Hepatocyte (in vitro differentiated cells): ENCODE measurements at regions not wholly inside any gene's neighbourhood (a gene's known extent, or its start where the extent isn't known, plus 50 kb on each side); places are given as distances from the start of the nearest gene placed in this dataset.
A peak's percentile ranks its signal among the peaks of the same experiment; 100 is the strongest.

ENCODE experiments used
- DNase-seq: peaks from one replicate; pipeline ENCODE4 v3.0.0-alpha.2; 2016; ENCODE audit warnings: low spot score
- H2AFZ ChIP-seq: fragments of 200-600 bp; sonication (generic); 2 replicates; pipeline ENCODE4 v1.6.0; 2016; ENCODE audit warnings: antibody characterized with exemption, mild to moderate bottlenecking
- H3K27ac ChIP-seq: fragments of 200-600 bp; sonication (generic); 2 replicates; pipeline ENCODE4 v1.5.1; 2016; ENCODE audit warnings: mild to moderate bottlenecking
- H3K27me3 ChIP-seq: fragments of 200-600 bp; sonication (generic); 2 replicates; pipeline ENCODE4 v1.6.1; 2016
- H3K36me3 ChIP-seq: fragments of 200-600 bp; sonication (generic); replicated peaks from 2 replicates; pipeline ENCODE4 v1.5.1; 2016; ENCODE audit warnings: low read depth; ENCODE audit not compliant: insufficient read depth
- H3K4me1 ChIP-seq: fragments of 200-600 bp; sonication (generic); 2 replicates; pipeline ENCODE4 v1.5.1; 2016; ENCODE audit warnings: mild to moderate bottlenecking, moderate library complexity; ENCODE audit not compliant: insufficient read depth
- H3K4me2 ChIP-seq: fragments of 200-600 bp; sonication (generic); 2 replicates; pipeline ENCODE4 v1.6.0; 2016
- H3K4me3 ChIP-seq: fragments of 200-600 bp; sonication (generic); 2 replicates; pipeline ENCODE4 v1.5.1; 2016; ENCODE audit warnings: mild to moderate bottlenecking
- H3K79me2 ChIP-seq: fragments of 200-600 bp; sonication (generic); 2 replicates; pipeline ENCODE4 v1.6.0; 2017; ENCODE audit warnings: mild to moderate bottlenecking
- H3K9me2 ChIP-seq: fragments of 200-600 bp; sonication (generic); replicated peaks from 2 replicates; pipeline ENCODE4 v1.6.0; 2017; ENCODE audit warnings: mild to moderate bottlenecking; ENCODE audit not compliant: insufficient read depth
- H3K9me3 ChIP-seq: fragments of 200-600 bp; sonication (generic); 2 replicates; pipeline ENCODE4 v1.5.1; 2016; ENCODE audit warnings: low read depth, mild to moderate bottlenecking
- H4K20me1 ChIP-seq: fragments of 200-600 bp; sonication (generic); 2 replicates; pipeline ENCODE4 v1.6.0; 2016; ENCODE audit warnings: mild to moderate bottlenecking; ENCODE audit not compliant: insufficient read depth, poor library complexity, severe bottlenecking
- EZH2 ChIP-seq: fragments of 200-600 bp; sonication (generic); IDR thresholded peaks from 2 replicates; pipeline ENCODE4 v1.6.1; 2016; ENCODE audit warnings: antibody characterized with exemption, mild to moderate bottlenecking, borderline replicate concordance
- EZH2phosphoT487 ChIP-seq: fragments of 200-600 bp; sonication (generic); IDR thresholded peaks from one replicate; pipeline ENCODE4 v1.6.1; 2018; ENCODE audit warnings: antibody characterized with exemption, mild to moderate bottlenecking, low read depth, moderate library complexity; ENCODE audit not compliant: unreplicated experiment, severe bottlenecking
- WGBS: methylation state at CpG from one replicate; pipeline ENCODE4 v1.1.6; 2016; ENCODE audit warnings: low lambda C conversion rate; ENCODE audit errors: missing lambda C conversion rate; 5-methylcytosine and 5-hydroxymethylcytosine counted together
- TF ChIP-seq, protein P1 (sequence below): fragments of 200-600 bp; sonication (generic); IDR thresholded peaks from 2 replicates; pipeline ENCODE4 v1.5.1; 2016; ENCODE audit warnings: antibody characterized with exemption, mild to moderate bottlenecking; ENCODE audit not compliant: poor library complexity

DNA sequence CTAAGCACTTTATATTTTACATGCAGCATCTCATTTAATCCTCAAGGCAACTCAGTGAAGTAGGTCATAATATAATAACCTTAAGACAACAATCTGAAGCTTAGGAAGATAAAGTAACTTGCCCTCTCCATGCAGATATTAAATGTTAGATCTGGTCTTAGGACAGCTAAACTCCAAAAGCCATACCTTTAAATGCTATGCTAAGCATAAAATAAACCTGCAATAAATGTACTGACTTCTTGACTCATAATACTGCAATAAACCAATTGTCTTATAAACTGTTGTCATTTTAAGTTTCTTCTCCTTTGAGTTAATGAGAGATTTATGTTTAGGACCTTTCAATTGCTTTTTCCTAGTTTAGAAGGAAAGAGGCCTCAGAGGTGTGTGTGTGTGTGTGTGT lies 102.2 kb upstream of the MIER3 start:
- no peak overlapping the region for H3K4me3 ChIP-seq
- H3K4me1 ChIP-seq: no peaks in the 10 kb centered on the region
- H3K79me2 ChIP-seq: no peaks in the 10 kb centered on the region
- H3K9me3 ChIP-seq: no peaks in the 10 kb centered on the region
- no peaks in the 10 kb centered on the region for H4K20me1 ChIP-seq
- no peak for DNase-seq
- no peaks in the 10 kb centered on the region for H3K36me3 ChIP-seq
- H3K27me3 ChIP-seq: no peaks in the 10 kb centered on the region
- H2AFZ ChIP-seq: no peak overlapping the region
- H3K4me2 ChIP-seq: no peak overlapping the region
- no peak for TF ChIP-seq EZH2phosphoT487
- TF ChIP-seq, protein P1, sequence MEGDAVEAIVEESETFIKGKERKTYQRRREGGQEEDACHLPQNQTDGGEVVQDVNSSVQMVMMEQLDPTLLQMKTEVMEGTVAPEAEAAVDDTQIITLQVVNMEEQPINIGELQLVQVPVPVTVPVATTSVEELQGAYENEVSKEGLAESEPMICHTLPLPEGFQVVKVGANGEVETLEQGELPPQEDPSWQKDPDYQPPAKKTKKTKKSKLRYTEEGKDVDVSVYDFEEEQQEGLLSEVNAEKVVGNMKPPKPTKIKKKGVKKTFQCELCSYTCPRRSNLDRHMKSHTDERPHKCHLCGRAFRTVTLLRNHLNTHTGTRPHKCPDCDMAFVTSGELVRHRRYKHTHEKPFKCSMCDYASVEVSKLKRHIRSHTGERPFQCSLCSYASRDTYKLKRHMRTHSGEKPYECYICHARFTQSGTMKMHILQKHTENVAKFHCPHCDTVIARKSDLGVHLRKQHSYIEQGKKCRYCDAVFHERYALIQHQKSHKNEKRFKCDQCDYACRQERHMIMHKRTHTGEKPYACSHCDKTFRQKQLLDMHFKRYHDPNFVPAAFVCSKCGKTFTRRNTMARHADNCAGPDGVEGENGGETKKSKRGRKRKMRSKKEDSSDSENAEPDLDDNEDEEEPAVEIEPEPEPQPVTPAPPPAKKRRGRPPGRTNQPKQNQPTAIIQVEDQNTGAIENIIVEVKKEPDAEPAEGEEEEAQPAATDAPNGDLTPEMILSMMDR: no peak
- no peak for TF ChIP-seq EZH2
- H3K27ac ChIP-seq: peak overlapping the region; percentile 27
- no peaks in the 10 kb centered on the region for H3K9me2 ChIP-seq

DNA sequence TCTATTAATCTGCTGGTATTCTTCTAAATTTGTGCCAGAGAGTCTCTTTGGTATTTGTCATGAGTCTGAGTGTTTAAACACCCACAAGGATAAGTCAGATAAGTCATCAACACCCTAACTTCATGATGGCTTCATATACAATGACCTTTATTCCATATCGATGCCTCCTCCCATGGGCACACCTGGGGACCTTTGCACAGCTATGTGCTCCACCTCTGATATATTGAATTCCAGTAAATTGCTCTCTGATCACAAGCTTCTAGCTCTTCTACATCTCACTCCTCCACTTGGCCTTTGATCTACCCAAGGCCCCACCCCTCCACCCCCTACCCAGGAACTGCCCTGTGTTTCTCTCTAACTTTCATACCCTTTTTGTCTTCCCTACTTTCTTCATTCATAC lies 102.7 kb upstream of the MIER3 start:
- 94% methylated on average over 1 of the region's 1 CpG for WGBS
- no peak for TF ChIP-seq EZH2
- TF ChIP-seq, protein P1: no peak
- no peak for TF ChIP-seq EZH2phosphoT487
- Histone ChIP-seq H3K27me3 (no peaks in the 10 kb centered on the region), H3K4me2 (no peak overlapping the region), H3K9me3 (no peaks in the 10 kb centered on the region), H3K27ac (peak overlapping the region; percentile 73), H3K4me3 (no peak overlapping the region), H3K9me2 (no peaks in the 10 kb centered on the region), H3K79me2 (no peaks in the 10 kb centered on the region), H2AFZ (no peak overlapping the region), H3K36me3 (no peaks in the 10 kb centered on the region), H3K4me1 (no peaks in the 10 kb centered on the region), H4K20me1 (no peaks in the 10 kb centered on the region)
- peak; percentile 13 for DNase-seq

DNA sequence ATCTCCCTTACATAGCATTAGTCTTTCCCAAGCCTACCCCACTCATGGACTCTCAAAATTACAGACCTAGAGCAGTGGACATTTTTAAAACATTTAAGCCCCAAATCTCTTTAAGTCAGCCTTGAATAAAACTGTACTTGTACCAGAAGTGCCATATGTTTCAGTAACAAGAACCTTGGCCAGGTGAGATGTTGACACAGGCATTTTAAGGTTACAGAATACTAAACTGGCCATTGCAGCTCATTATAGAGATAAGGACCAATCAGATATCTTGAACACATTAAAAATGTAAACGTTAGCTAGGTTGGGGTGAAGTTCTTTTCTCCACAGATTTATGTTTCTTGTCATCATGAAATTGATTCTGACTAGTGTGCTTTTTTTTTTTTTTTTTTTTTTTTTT lies 103.8 kb upstream of the MIER3 start:
- TF ChIP-seq, protein P1: no peak
- TF ChIP-seq EZH2 (no peak), EZH2phosphoT487 (no peak)
- Histone ChIP-seq H3K27ac (peak overlapping the region; percentile 73), H3K9me2 (no peaks in the 10 kb centered on the region), H3K36me3 (no peaks in the 10 kb centered on the region), H3K79me2 (no peaks in the 10 kb centered on the region), H2AFZ (no peak overlapping the region), H4K20me1 (no peaks in the 10 kb centered on the region), H3K9me3 (no peaks in the 10 kb centered on the region), H3K4me3 (no peak overlapping the region), H3K4me2 (no peak overlapping the region), H3K4me1 (no peaks in the 10 kb centered on the region), H3K27me3 (no peaks in the 10 kb centered on the region)
- 57% methylated on average over 1 of the region's 1 CpG for WGBS
- no peak for DNase-seq

DNA sequence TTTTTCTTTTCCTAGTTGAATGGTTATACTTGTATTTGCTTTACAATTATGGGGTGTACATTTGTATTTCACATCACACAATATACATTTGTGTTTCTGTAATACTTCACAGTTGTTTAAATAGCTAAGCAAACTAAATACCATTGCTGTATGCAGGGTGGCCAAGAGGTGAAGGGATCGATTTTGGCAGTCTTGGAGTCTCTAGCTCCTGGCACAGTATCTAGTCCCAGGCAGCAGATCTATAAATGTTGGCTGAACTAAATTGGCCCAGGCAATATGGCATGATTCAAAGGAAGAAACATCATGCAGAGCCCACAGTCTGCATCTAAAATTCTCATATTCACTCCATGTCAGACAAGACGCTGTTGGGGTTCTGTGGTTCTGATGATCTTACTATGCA lies 110.1 kb upstream of the GPBP1 start:
- Histone ChIP-seq H4K20me1 (no peaks in the 10 kb centered on the region), H3K27ac (no peak overlapping the region), H3K4me1 (no peaks in the 10 kb centered on the region), H3K36me3 (no peaks in the 10 kb centered on the region), H3K9me2 (no peaks in the 10 kb centered on the region), H3K79me2 (no peaks in the 10 kb centered on the region), H3K9me3 (no peaks in the 10 kb centered on the region), H3K4me2 (no peak overlapping the region), H3K4me3 (no peak overlapping the region), H3K27me3 (no peaks in the 10 kb centered on the region), H2AFZ (no peak overlapping the region)
- no peak for DNase-seq
- 91% methylated on average over 2 of the region's 2 CpGs for WGBS
- no peak for TF ChIP-seq EZH2
- TF ChIP-seq, protein P1: no peak
- TF ChIP-seq EZH2phosphoT487: no peak
